ENCODE measurements at regions not wholly inside any gene's neighbourhood (a gene's known extent, or its start where the extent isn't known, plus 50 kb on each side); places are given as distances from the start of the nearest gene placed in this dataset.

- no peak for DNase-seq (ENCODE audit: low read depth, low spot score)
Observed at GRCh38 chr2:19846567-19846966, 55.2 kb downstream of the TTC32 start.

- DNase-seq (ENCODE audit: low read depth, low spot score) = no peak
Observed at GRCh38 chr2:19846030-19846429, 55.8 kb downstream of the TTC32 start.

DNA sequence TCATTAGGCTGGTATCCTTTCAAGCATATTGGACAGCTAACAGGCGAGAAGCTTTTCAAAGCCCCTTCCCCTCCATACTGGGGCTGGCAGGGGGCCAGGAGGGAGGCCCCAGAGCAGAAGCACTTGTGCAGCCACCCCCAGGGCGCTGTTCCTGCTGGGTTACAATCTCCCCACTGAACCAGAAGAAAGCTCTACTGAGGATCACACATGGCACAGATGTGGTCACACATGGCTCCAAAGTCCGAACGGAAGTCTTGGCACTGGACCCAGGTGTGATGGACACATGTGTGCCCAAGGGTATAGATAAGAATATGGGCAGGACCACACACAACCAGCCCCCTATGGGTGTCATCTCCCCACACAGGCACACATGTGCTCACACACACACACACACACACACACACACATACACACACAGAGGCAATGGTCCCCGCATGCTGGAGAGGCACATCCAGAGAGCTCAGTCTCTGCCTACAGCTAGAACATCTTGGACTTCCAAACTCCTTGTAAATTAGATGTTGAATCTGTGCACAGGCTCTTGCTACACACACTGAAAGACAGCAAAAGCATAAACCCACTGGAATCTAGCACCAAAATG lies 56.4 kb downstream of the TTC32 start:
- DNase-seq (ENCODE audit: low read depth, low spot score) = no peak

GRCh38 chr2:19844750-19845149 lies 57.0 kb downstream of the TTC32 start:
- DNase-seq (ENCODE audit: low read depth, low spot score) = no peak

GRCh38 chr2:19843992-19844515 lies 57.7 kb downstream of the TTC32 start:
- no peak for DNase-seq (ENCODE audit: low read depth, low spot score)

- no peak for DNase-seq (ENCODE audit: low read depth, low spot score)
Observed at GRCh38 chr2:19841918-19842693, 59.7 kb downstream of the TTC32 start.

DNA sequence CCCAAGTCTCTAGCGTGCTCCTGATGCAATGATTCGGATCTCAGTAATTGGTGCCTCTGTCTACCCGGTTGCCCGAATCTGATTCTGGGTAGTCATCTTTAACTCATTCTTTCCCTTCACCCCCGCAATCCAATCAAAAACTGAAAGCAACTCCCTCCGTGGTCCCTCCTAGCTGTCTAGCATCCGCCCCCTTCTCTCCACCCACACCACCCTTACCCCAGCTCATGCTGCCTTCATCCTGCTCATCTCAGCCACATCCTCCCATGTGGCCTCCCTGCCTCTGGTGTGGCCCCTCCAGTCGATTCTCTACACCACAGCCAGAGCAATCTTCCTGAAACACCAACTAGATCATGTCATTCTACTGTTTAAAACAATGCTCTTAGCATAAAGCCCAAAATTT lies 62.3 kb downstream of the TTC32 start:
- DNase-seq (ENCODE audit: low read depth, low spot score) = no peak

DNA sequence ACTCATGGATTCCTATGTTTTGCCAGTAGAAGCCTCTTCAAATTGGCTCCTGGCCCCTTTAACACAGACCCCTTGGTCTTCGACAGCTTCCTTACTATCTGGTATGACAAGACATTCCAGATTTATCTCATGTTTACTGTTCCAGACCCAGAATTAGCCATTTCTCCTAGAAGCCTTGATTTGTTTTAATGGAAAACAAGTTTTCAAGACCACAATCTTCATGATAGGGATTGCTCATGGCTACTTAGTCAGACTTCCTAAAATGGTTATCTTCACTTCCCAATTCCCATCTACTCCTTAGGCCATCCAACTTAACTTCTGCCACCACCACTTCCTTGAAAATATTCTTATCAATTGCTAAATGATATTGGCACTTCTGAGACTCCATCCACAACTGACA lies 63.2 kb downstream of the TTC32 start:
- DNase-seq (ENCODE audit: low read depth, low spot score) = no peak

- DNase-seq (ENCODE audit: low read depth, low spot score) = no peak
Observed at GRCh38 chr2:19837235-19837766, 64.5 kb downstream of the TTC32 start.

- no peak for DNase-seq (ENCODE audit: low read depth, low spot score)
Observed at GRCh38 chr2:19835781-19836281, 66.0 kb downstream of the TTC32 start.

DNA sequence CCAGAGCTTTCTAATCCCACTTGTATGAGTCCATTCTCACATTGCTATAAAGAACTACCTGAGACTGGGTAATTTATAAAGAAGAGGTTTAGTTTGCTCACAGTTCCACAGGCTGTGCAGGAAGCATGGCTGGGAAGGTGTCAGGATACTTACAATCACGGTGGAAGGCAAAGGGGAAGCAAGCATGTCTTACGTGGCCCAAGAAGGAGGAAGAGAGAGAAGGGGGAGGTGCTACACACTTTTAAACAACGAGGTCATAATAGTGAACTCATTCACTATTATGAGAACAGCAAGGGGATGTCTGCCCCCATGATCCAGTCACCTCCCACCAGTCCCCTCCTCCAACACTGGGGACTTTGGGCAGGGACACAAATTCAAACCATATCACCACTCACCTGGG lies 67.8 kb downstream of the TTC32 start:
- DNase-seq (ENCODE audit: low read depth, low spot score) = no peak

GRCh38 chr2:19829672-19830071 lies 72.1 kb downstream of the TTC32 start:
- DNase-seq (ENCODE audit: low read depth, low spot score) = no peak

DNA sequence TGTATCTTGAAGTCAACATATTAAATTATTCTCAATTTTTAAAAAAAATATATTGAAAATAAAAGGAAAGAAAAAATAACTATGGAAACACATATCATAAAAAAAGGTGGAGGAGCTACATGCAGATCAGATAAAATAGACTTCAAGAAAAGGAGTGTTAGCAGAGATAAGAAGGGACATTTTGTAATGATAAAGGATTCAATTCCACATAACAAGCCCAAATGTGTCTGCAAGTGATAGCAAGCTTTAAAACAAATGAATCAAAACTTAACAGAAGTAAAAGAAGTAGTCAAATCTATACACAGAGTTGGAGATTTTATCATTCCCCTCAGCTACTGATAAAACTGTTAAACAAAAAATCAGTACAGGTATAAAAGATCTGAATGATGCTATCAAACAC lies 74.9 kb downstream of the TTC32 start:
- DNase-seq (ENCODE audit: low read depth, low spot score) = no peak

GRCh38 chr2:19823507-19823906 lies 78.3 kb downstream of the TTC32 start:
- DNase-seq (ENCODE audit: low read depth, low spot score) = no peak

DNA sequence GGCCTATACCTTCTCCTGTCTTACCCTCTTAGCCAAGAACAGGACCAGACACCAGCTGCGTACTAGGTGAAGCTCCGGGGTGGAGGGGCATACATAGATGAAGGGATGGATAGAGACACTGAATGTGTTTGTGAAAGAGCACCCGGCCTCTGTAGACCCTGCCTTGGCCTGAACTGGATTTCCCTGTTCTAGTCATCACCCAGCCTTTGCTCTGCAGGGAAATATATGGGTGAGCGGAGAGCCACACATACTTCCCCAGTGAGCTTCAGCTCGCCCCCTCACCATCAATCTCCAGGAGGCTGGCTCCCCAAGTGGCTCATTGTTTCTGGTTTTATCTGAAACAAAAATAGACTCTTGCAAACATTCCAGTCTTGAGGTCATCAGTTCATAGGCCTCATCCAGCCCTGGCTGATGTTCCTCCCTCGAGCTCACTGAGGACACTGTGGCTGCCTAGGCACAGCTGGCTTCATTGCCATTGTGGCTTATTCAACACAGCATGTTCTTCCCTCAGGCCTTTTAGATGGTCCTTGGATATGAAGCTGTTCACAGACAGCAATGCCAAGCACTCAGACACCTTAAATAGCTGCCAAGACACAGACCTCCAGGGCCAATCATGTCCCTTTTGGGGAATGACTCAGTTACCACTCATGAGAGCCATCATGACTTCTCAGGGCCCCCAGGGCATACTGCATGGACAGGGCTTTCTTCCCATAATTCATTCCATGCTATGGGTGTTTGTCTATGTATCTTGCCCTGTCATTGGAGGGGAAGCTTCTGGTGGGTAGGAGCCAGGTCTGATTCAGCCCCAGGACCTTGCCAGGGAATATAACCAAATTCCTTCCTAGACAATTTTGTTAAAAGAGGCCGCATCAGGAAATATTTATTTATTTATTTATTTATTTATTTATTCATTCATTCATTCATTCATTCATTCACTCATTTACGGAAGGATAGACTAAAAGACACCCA lies 82.4 kb downstream of the TTC32 start:
- no peak for DNase-seq (ENCODE audit: low read depth, low spot score)

GRCh38 chr2:19818543-19818942 lies 83.2 kb downstream of the TTC32 start:
- no peak for DNase-seq (ENCODE audit: low read depth, low spot score)

- DNase-seq (ENCODE audit: low read depth, low spot score) = no peak
Observed at GRCh38 chr2:19818039-19818438, 83.7 kb downstream of the TTC32 start.

- DNase-seq (ENCODE audit: low read depth, low spot score) = no peak
Observed at GRCh38 chr2:19815746-19816145, 86.0 kb downstream of the TTC32 start.

DNA sequence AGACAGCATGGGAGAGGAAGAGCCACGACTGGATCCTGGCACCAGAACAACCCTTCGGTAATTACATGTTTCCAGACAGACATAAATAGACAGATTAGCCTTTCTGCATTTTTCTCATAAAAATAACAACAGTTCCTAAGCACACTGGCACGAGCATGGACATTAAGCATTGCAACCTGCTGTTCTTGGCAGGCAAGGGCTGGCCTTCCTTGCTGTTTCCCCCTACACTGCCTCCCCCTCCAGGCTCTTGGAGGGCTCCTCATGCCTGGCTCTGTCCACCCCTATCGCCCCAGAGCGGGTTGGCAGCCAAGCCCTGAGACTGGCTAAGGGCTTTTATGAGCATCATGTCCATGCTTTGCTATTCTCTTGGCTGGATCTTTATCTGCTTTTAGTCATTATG lies 89.6 kb downstream of the TTC32 start:
- DNase-seq (ENCODE audit: low read depth, low spot score) = peak; percentile 46

- no peak for DNase-seq (ENCODE audit: low read depth, low spot score)
Observed at GRCh38 chr2:19811186-19811585, 90.6 kb downstream of the TTC32 start.

- no peak for DNase-seq (ENCODE audit: low read depth, low spot score)
Observed at GRCh38 chr2:19810637-19811036, 91.1 kb downstream of the TTC32 start.

DNA sequence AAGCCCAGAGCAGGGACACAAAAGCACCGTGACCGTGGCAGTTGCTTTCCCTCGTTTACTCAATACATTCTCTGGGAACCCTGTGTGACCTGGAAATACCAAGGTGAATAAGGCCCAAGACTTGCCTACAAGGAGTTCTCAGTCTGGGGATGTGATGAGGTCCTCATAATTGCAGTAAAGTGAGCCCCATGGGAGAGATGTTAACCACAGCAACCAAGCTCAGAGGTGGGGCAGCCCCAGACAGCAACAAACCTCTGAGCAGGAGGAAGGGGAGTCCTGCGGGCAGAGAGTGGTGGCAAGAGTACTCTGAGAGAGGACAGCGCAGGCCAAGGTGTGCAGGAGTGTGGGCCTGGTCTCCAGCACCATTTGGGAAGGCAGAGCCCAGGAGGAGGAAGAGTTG lies 91.6 kb downstream of the TTC32 start:
- no peak for DNase-seq (ENCODE audit: low read depth, low spot score)
